OCI-LY7 (cell line): ENCODE measurements at regions not wholly inside any gene's neighbourhood (a gene's known extent, or its start where the extent isn't known, plus 50 kb on each side); places are given as distances from the start of the nearest gene placed in this dataset.

Source experiments
- EZH2phosphoT487 ChIP-seq: fragments of 200-600 bp; sonication (generic); IDR thresholded peaks from 2 replicates; pipeline ENCODE4 v1.6.1; 2018; ENCODE audit warnings: low read depth, borderline replicate concordance, mild to moderate bottlenecking, mixed run types, antibody characterized with exemption, low read length, moderate library complexity, mixed read lengths
- TF ChIP-seq, protein P1 (sequence below): fragments of 200-600 bp; sonication (generic); conservative IDR thresholded peaks from 2 replicates; pipeline ENCODE4 v1.5.1; 2014; ENCODE audit warnings: mild to moderate bottlenecking, antibody characterized with exemption, low read length, moderate library complexity, mixed read lengths

DNA sequence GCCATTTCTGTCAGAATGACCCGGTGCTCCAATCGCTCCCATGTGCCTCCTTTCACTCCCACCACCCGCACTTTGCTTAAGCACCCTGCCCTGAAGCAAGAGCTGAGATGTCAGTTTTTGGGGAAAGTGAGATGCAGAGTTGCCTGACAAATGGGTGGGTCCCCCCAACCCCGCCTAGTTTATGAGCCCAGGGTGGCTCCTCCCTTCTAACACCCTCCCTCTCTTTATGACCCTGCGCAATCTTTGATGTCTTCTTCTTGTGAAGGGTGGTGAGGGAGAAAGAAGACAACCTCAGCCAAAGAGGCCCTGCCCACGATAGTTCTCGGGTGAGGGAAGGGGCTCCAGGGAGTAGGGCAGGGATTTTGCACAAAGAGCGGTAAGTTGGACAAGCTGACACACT, 89.5 kb upstream of the HOXC13 start:
- TF ChIP-seq, protein P1, sequence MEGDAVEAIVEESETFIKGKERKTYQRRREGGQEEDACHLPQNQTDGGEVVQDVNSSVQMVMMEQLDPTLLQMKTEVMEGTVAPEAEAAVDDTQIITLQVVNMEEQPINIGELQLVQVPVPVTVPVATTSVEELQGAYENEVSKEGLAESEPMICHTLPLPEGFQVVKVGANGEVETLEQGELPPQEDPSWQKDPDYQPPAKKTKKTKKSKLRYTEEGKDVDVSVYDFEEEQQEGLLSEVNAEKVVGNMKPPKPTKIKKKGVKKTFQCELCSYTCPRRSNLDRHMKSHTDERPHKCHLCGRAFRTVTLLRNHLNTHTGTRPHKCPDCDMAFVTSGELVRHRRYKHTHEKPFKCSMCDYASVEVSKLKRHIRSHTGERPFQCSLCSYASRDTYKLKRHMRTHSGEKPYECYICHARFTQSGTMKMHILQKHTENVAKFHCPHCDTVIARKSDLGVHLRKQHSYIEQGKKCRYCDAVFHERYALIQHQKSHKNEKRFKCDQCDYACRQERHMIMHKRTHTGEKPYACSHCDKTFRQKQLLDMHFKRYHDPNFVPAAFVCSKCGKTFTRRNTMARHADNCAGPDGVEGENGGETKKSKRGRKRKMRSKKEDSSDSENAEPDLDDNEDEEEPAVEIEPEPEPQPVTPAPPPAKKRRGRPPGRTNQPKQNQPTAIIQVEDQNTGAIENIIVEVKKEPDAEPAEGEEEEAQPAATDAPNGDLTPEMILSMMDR: no peak
- no peak for TF ChIP-seq EZH2phosphoT487
